ENCODE measurements at regions not wholly inside any gene's neighbourhood (a gene's known extent, or its start where the extent isn't known, plus 50 kb on each side); places are given as distances from the start of the nearest gene placed in this dataset.

DNA sequence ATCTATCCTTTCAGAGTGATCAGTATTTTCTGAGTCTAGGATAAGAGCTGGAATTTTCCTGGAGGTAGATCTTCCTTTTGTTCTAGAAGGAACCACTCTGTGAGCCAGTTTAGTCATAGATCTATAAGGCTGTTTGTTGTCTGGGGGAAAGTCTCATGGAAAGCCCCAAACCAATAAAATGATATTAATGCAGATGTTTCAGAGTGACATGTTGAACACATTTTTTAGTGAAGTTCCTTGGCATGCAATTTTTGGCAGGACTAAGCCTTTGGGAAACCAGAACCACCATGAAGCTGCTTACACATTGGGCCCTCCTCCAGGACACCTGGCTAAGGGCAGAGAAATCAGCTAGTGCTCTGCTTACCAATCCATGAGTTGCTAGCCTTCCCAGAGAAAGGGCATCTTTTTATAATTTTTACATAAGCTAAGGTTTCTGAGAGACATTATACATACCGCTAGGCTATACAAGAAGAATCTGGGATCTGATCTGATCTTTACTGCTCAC lies 101.5 kb upstream of the PCED1B start:
- TF ChIP-seq, protein P1, sequence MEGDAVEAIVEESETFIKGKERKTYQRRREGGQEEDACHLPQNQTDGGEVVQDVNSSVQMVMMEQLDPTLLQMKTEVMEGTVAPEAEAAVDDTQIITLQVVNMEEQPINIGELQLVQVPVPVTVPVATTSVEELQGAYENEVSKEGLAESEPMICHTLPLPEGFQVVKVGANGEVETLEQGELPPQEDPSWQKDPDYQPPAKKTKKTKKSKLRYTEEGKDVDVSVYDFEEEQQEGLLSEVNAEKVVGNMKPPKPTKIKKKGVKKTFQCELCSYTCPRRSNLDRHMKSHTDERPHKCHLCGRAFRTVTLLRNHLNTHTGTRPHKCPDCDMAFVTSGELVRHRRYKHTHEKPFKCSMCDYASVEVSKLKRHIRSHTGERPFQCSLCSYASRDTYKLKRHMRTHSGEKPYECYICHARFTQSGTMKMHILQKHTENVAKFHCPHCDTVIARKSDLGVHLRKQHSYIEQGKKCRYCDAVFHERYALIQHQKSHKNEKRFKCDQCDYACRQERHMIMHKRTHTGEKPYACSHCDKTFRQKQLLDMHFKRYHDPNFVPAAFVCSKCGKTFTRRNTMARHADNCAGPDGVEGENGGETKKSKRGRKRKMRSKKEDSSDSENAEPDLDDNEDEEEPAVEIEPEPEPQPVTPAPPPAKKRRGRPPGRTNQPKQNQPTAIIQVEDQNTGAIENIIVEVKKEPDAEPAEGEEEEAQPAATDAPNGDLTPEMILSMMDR (IDR thresholded peaks at IDR 0.05) = no peak
- no peak for TF ChIP-seq POLR2A (IDR thresholded peaks at IDR 0.05)
